Trophoblast cell (in vitro differentiated cells and primary cell): ENCODE measurements at regions not wholly inside any gene's neighbourhood (a gene's known extent, or its start where the extent isn't known, plus 50 kb on each side); places are given as distances from the start of the nearest gene placed in this dataset.
"Not testable (repeated sequence)": the region's sequence is repeated elsewhere in the genome, so short reads cannot be mapped to it uniquely, and the experiment has no call there.

ENCODE experiments used
- DNase-seq, 2 donors: peaks; one replicate each; pipeline ENCODE4 v3.0.0-alpha.2; 2016
- H2AFZ ChIP-seq: 2 replicates; pipeline ENCODE4 v1.6.1; 2013; ENCODE audit warnings: low read length, moderate library complexity, mild to moderate bottlenecking; ENCODE audit not compliant: insufficient read depth, poor library complexity
- H2AK5ac ChIP-seq: 2 replicates; pipeline ENCODE4 v1.6.1; 2013; ENCODE audit warnings: mild to moderate bottlenecking, low read length
- H2BK120ac ChIP-seq: 2 replicates; pipeline ENCODE4 v1.6.1; 2013; ENCODE audit warnings: low read length, mild to moderate bottlenecking, moderate library complexity; ENCODE audit not compliant: insufficient read depth, poor library complexity
- H2BK12ac ChIP-seq: 2 replicates; pipeline ENCODE4 v1.6.1; 2013; ENCODE audit warnings: mild to moderate bottlenecking, low read length, moderate library complexity
- H2BK5ac ChIP-seq: 2 replicates; pipeline ENCODE4 v1.6.1; 2013; ENCODE audit warnings: low read length, low read depth, moderate library complexity, mild to moderate bottlenecking; ENCODE audit not compliant: poor library complexity
- H3K14ac ChIP-seq: 2 replicates; pipeline ENCODE4 v1.6.1; 2013; ENCODE audit warnings: mild to moderate bottlenecking, low read length
- H3K18ac ChIP-seq: 2 replicates; pipeline ENCODE4 v1.6.1; 2013; ENCODE audit warnings: mild to moderate bottlenecking, low read length
- H3K23ac ChIP-seq: 2 replicates; pipeline ENCODE4 v1.6.1; 2013; ENCODE audit warnings: low read length
- H3K27ac ChIP-seq: 2 replicates; pipeline ENCODE4 v1.5.1; 2013; ENCODE audit warnings: low read depth, mild to moderate bottlenecking, inconsistent platforms, low read length, moderate library complexity
- H3K27me3 ChIP-seq: 2 replicates; pipeline ENCODE4 v1.6.1; 2013; ENCODE audit warnings: inconsistent platforms, mild to moderate bottlenecking, low read length, moderate library complexity; ENCODE audit not compliant: insufficient read depth
- H3K36me3 ChIP-seq, 2 experiments: 1 replicate in 1 of 2; 2 replicates in 1 of 2; pipeline ENCODE4 v1.6.1; 2013; ENCODE audit warnings: low read length in 2 of 2, mild to moderate bottlenecking in 2 of 2, moderate library complexity in 1 of 2; ENCODE audit not compliant: insufficient read depth in 2 of 2, control insufficient read depth in 1 of 2
- H3K4ac ChIP-seq: 2 replicates; pipeline ENCODE4 v1.6.1; 2013; ENCODE audit warnings: low read depth, mild to moderate bottlenecking, low read length, moderate library complexity
- H3K4me1 ChIP-seq, 2 experiments: 1 replicate in 1 of 2; 2 replicates in 1 of 2; pipeline ENCODE4 v1.6.1; 2013; ENCODE audit warnings: low read length in 2 of 2, mild to moderate bottlenecking in 2 of 2, moderate library complexity in 1 of 2; ENCODE audit not compliant: insufficient read depth in 2 of 2, control insufficient read depth in 1 of 2
- H3K4me2 ChIP-seq: 2 replicates; pipeline ENCODE4 v1.6.1; 2013; ENCODE audit warnings: inconsistent platforms, mild to moderate bottlenecking, low read length, moderate library complexity
- H3K4me3 ChIP-seq: 2 replicates; pipeline ENCODE4 v1.5.1; 2013; ENCODE audit warnings: mild to moderate bottlenecking, low read depth, low read length, inconsistent platforms
- H3K79me1 ChIP-seq: one replicate; pipeline ENCODE4 v1.6.1; 2013; ENCODE audit warnings: low read length
- H3K79me2 ChIP-seq: 2 replicates; pipeline ENCODE4 v1.6.1; 2013; ENCODE audit warnings: low read length, mild to moderate bottlenecking; ENCODE audit not compliant: control insufficient read depth, insufficient read depth, poor library complexity
- H3K9ac ChIP-seq: 2 replicates; pipeline ENCODE4 v1.6.1; 2013; ENCODE audit warnings: mild to moderate bottlenecking, low read length
- H3K9me3 ChIP-seq: 2 replicates; pipeline ENCODE4 v1.6.1; 2013; ENCODE audit warnings: low read depth, mild to moderate bottlenecking, control low read depth, inconsistent platforms, low read length; ENCODE audit not compliant: insufficient read depth
- H4K12ac ChIP-seq: 2 replicates; pipeline ENCODE4 v1.6.1; 2013; ENCODE audit warnings: low read depth, mild to moderate bottlenecking, low read length, moderate library complexity
- H4K8ac ChIP-seq: 2 replicates; pipeline ENCODE4 v1.6.1; 2013; ENCODE audit warnings: low read depth, mild to moderate bottlenecking, low read length, moderate library complexity
- H4K91ac ChIP-seq: one replicate; pipeline ENCODE4 v1.6.1; 2013; ENCODE audit warnings: low read depth, mild to moderate bottlenecking, low read length, moderate library complexity
- WGBS: extraction: QIAGEN DNeasy Blood & Tissue Kit; methylation state at CpG from one replicate; pipeline ENCODE4 v1.1.7; 2013; ENCODE audit warnings: missing lambda C conversion rate; ENCODE audit not compliant: insufficient read length, insufficient coverage; ENCODE audit errors: extremely low coverage; 5-methylcytosine and 5-hydroxymethylcytosine counted together

GRCh38 chr4:141860974-141861373 lies 224.6 kb downstream of the IL15 start:
- no peaks in the 10 kb centered on the region for H3K9me3 ChIP-seq
- H3K4ac ChIP-seq, result no peak overlapping the region
- H3K9ac ChIP-seq, result no peak overlapping the region
- H3K14ac ChIP-seq, result no peak overlapping the region
- H2BK120ac ChIP-seq, result no peak overlapping the region
- H3K23ac ChIP-seq, result no peak overlapping the region
- no peaks in the 10 kb centered on the region for H3K79me2 ChIP-seq
- no peak overlapping the region for H3K4me3 ChIP-seq
- H2AFZ ChIP-seq, result no peak overlapping the region
- no peaks in the 10 kb centered on the region for H3K79me1 ChIP-seq
- no peak overlapping the region for H3K18ac ChIP-seq
- no CpG with 5 or more reads among the region's 1 CpG for WGBS
- H2BK5ac ChIP-seq, result no peak overlapping the region
- no peak overlapping the region for H4K12ac ChIP-seq
- peak in 1 of 2 donors; percentile 2 for DNase-seq
- no peak overlapping the region for H3K27ac ChIP-seq
- H3K36me3 ChIP-seq, result no peaks in the 10 kb centered on the region
- H4K91ac ChIP-seq, result no peak overlapping the region
- no peak overlapping the region for H4K8ac ChIP-seq
- no peak overlapping the region for H3K4me2 ChIP-seq
- no peaks in the 10 kb centered on the region for H3K4me1 ChIP-seq
- H2BK12ac ChIP-seq, result no peak overlapping the region
- H3K27me3 ChIP-seq, result no peaks in the 10 kb centered on the region
- no peak overlapping the region for H2AK5ac ChIP-seq

GRCh38 chr4:141870152-141870551 lies 233.8 kb downstream of the IL15 start:
- no peak overlapping the region for H3K4me2 ChIP-seq
- no peak overlapping the region for H3K9ac ChIP-seq
- H3K9me3 ChIP-seq, result peaks cover 5% of the 10 kb centered on the region
- no peak overlapping the region for H2BK5ac ChIP-seq
- H3K27me3 ChIP-seq, result no peaks in the 10 kb centered on the region
- no peak overlapping the region for H3K4me3 ChIP-seq
- no peak overlapping the region for H3K23ac ChIP-seq
- H4K8ac ChIP-seq, result no peak overlapping the region
- no peak overlapping the region for H4K91ac ChIP-seq
- H3K27ac ChIP-seq, result no peak overlapping the region
- no peaks in the 10 kb centered on the region for H3K79me1 ChIP-seq
- H3K18ac ChIP-seq, result no peak overlapping the region
- no peak overlapping the region for H2AK5ac ChIP-seq
- H2BK120ac ChIP-seq, result no peak overlapping the region
- no peak overlapping the region for H3K4ac ChIP-seq
- no CpG with 5 or more reads among the region's 1 CpG for WGBS
- no peak overlapping the region for H2AFZ ChIP-seq
- no peaks in the 10 kb centered on the region for H3K36me3 ChIP-seq
- H4K12ac ChIP-seq, result no peak overlapping the region
- no peak for DNase-seq
- no peaks in the 10 kb centered on the region for H3K4me1 ChIP-seq
- no peak overlapping the region for H2BK12ac ChIP-seq
- no peaks in the 10 kb centered on the region for H3K79me2 ChIP-seq
- no peak overlapping the region for H3K14ac ChIP-seq

- H3K27ac ChIP-seq, result no peak overlapping the region
- H4K91ac ChIP-seq, result no peak overlapping the region
- H4K8ac ChIP-seq, result no peak overlapping the region
- H2BK120ac ChIP-seq, result no peak overlapping the region
- H3K14ac ChIP-seq, result no peak overlapping the region
- no peak overlapping the region for H2AK5ac ChIP-seq
- WGBS, result no CpG with 5 or more reads among the region's 4 CpGs
- no peak overlapping the region for H2AFZ ChIP-seq
- H3K4me2 ChIP-seq, result no peak overlapping the region
- H3K9ac ChIP-seq, result no peak overlapping the region
- H3K79me1 ChIP-seq, result no peaks in the 10 kb centered on the region
- no peak overlapping the region for H2BK5ac ChIP-seq
- no peaks in the 10 kb centered on the region for H3K4me1 ChIP-seq
- no peaks in the 10 kb centered on the region for H3K27me3 ChIP-seq
- H3K4me3 ChIP-seq, result no peak overlapping the region
- H3K36me3 ChIP-seq, result no peaks in the 10 kb centered on the region
- H3K18ac ChIP-seq, result no peak overlapping the region
- no peaks in the 10 kb centered on the region for H3K79me2 ChIP-seq
- no peak overlapping the region for H2BK12ac ChIP-seq
- no peak overlapping the region for H3K23ac ChIP-seq
- no peak overlapping the region for H3K4ac ChIP-seq
- H4K12ac ChIP-seq, result no peak overlapping the region
- peaks cover 5% of the 10 kb centered on the region for H3K9me3 ChIP-seq
- no peak for DNase-seq
These were observed 234.8 kb downstream of the IL15 start for GRCh38 chr4:141871086-141871770.

- H3K4ac ChIP-seq, H3K27ac ChIP-seq, H3K36me3 ChIP-seq, H3K79me1 ChIP-seq, H3K14ac ChIP-seq, H4K91ac ChIP-seq, H3K4me1 ChIP-seq, H3K4me3 ChIP-seq, H3K27me3 ChIP-seq, H4K12ac ChIP-seq, DNase-seq, H3K4me2 ChIP-seq, H3K9me3 ChIP-seq, H2AFZ ChIP-seq, H2AK5ac ChIP-seq, H2BK12ac ChIP-seq, H2BK5ac ChIP-seq, H3K23ac ChIP-seq, H2BK120ac ChIP-seq, H3K79me2 ChIP-seq, H3K9ac ChIP-seq, H4K8ac ChIP-seq, H3K18ac ChIP-seq: not testable (repeated sequence)
- no CpG with 5 or more reads among the region's 12 CpGs for WGBS
These were observed 246.3 kb downstream of the IL15 start for GRCh38 chr4:141882650-141883049.
